ENCODE measurements at regions not wholly inside any gene's neighbourhood (a gene's known extent, or its start where the extent isn't known, plus 50 kb on each side); places are given as distances from the start of the nearest gene placed in this dataset.

GRCh38 chr11:69348414-69349235, 54.7 kb downstream of the MYEOV start:
- 81 to 86% methylated on average over 4 to 5 of the region's 6 CpGs for WGBS, 2 donors

GRCh38 chr11:69350040-69350439, 56.1 kb downstream of the MYEOV start:
- no peaks in the 10 kb centered on the region for H3K4me1 ChIP-seq
- H3K4me3 ChIP-seq (replicated peaks in 1 of 3): no peak overlapping the region
- no peak for TF ChIP-seq CTCF (IDR thresholded peaks at IDR 0.05)
- TF ChIP-seq POLR2A (IDR thresholded peaks at IDR 0.05): no peak
- H3K36me3 ChIP-seq: no peaks in the 10 kb centered on the region
- intact Hi-C loops (cut with DNase I): no loop called here
- WGBS, 2 donors: 87 to 94% methylated on average over 1 of the region's 1 CpG
- no peak for DNase-seq
- no peaks in the 10 kb centered on the region for H3K9me3 ChIP-seq
- H3K27me3 ChIP-seq: no peaks in the 10 kb centered on the region
- no peak overlapping the region for H3K27ac ChIP-seq

More at GRCh38 chr11:69348414-69349235, 54.7 kb downstream of the MYEOV start:
- intact Hi-C loops (cut with DNase I): no loop called here
- H3K4me1 ChIP-seq: no peaks in the 10 kb centered on the region
- H3K4me3 ChIP-seq (replicated peaks in 1 of 3): no peak overlapping the region
- no peaks in the 10 kb centered on the region for H3K9me3 ChIP-seq
- DNase-seq: no peak
- H3K36me3 ChIP-seq: no peaks in the 10 kb centered on the region
- no peaks in the 10 kb centered on the region for H3K27me3 ChIP-seq
- no peak overlapping the region for H3K27ac ChIP-seq
- no peak for TF ChIP-seq POLR2A (IDR thresholded peaks at IDR 0.05)
- TF ChIP-seq CTCF (IDR thresholded peaks at IDR 0.05): no peak

GRCh38 chr11:69350596-69350995, 56.6 kb downstream of the MYEOV start:
- no peak for TF ChIP-seq POLR2A (IDR thresholded peaks at IDR 0.05)
- TF ChIP-seq CTCF (IDR thresholded peaks at IDR 0.05): no peak
- Histone ChIP-seq H3K27ac (no peak overlapping the region), H3K9me3 (no peaks in the 10 kb centered on the region), H3K4me3 (replicated peaks in 1 of 3) (no peak overlapping the region), H3K4me1 (no peaks in the 10 kb centered on the region), H3K27me3 (no peaks in the 10 kb centered on the region), H3K36me3 (no peaks in the 10 kb centered on the region)
- DNase-seq: no peak
- intact Hi-C loops (cut with DNase I): no loop called here

GRCh38 chr11:69351460-69351859, 57.5 kb downstream of the MYEOV start:
- DNase-seq: no peak
- intact Hi-C loops (cut with DNase I): no loop called here
- Histone ChIP-seq H3K27me3 (no peaks in the 10 kb centered on the region), H3K4me1 (no peaks in the 10 kb centered on the region), H3K9me3 (no peaks in the 10 kb centered on the region), H3K36me3 (no peaks in the 10 kb centered on the region), H3K27ac (no peak overlapping the region), H3K4me3 (replicated peaks in 1 of 3) (no peak overlapping the region)
- no peak for TF ChIP-seq POLR2A (IDR thresholded peaks at IDR 0.05)
- no peak for TF ChIP-seq CTCF (IDR thresholded peaks at IDR 0.05)

GRCh38 chr11:69352166-69352565, 58.2 kb downstream of the MYEOV start:
- intact Hi-C loops (cut with DNase I): no loop called here
- WGBS, 2 donors: 95 to 96% methylated on average over 2 of the region's 2 CpGs
- Histone ChIP-seq H3K4me1 (no peaks in the 10 kb centered on the region), H3K9me3 (no peaks in the 10 kb centered on the region), H3K4me3 (replicated peaks in 1 of 3) (no peak overlapping the region), H3K27me3 (no peaks in the 10 kb centered on the region), H3K27ac (no peak overlapping the region), H3K36me3 (no peaks in the 10 kb centered on the region)
- DNase-seq: no peak
- TF ChIP-seq POLR2A (IDR thresholded peaks at IDR 0.05) (no peak), CTCF (IDR thresholded peaks at IDR 0.05) (no peak)
